ENCODE measurements at regions not wholly inside any gene's neighbourhood (a gene's known extent, or its start where the extent isn't known, plus 50 kb on each side); places are given as distances from the start of the nearest gene placed in this dataset.

DNA sequence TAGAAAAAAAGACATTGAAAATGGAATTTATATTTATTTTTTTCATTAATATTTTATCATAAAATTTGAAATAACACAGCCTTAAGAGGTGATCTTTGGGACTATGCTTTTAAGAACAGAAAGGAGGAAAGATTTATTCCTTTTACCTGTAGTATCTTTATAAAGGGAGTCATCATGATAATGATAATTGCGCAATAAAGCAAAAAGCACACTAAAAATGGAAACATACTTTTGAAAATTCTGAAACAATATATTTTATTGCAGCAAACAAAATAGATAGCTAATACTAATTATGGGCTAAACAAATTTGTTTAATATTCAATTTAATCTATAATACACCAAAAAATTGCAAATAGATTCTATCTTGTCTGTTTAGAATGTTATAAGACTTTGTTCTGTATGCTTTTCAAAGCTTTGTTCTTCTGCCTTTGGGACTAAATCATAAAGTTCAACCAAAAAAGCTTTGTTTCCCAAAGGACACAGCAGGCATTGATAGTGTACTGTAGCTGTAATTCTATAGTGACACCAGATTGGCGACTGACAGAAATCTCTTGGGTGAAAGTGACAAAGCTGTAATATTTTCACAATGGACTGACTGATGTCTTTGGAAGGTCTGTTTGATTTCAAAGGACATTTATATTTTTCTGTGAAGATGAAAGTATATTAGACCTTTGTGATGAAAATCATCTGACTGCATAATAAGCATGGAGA lies 2156.6 kb upstream of the TENM3 start:
- TF ChIP-seq ZNF747 (CRISPR knock-in tag; IDR thresholded peaks at IDR 0.05; ENCODE audit: borderline replicate concordance) = no peak
- TF ChIP-seq, protein P1, sequence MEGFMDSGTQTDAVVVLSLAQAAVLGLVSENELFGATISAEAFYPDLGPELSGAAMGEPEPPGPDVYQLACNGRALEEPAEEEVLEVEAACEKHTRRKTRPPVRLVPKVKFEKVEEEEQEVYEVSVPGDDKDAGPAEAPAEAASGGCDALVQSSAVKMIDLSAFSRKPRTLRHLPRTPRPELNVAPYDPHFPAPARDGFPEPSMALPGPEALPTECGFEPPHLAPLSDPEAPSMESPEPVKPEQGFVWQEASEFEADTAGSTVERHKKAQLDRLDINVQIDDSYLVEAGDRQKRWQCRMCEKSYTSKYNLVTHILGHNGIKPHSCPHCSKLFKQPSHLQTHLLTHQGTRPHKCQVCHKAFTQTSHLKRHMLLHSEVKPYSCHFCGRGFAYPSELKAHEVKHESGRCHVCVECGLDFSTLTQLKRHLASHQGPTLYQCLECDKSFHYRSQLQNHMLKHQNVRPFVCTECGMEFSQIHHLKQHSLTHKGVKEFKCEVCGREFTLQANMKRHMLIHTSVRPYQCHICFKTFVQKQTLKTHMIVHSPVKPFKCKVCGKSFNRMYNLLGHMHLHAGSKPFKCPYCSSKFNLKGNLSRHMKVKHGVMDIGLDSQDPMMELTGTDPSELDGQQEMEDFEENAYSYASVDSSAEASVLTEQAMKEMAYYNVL (CRISPR knock-in tag; IDR thresholded peaks at IDR 0.05; ENCODE audit: borderline replicate concordance) = no peak
- no peak for TF ChIP-seq SPEN (CRISPR knock-in tag; IDR thresholded peaks at IDR 0.05; ENCODE audit: low read depth)
- no peaks in the 10 kb centered on the region for H3K36me3 ChIP-seq (replicated peaks in 1 of 2; ENCODE audit: control insufficient read depth in 1 of 2, insufficient read depth in 2 of 2, low read length in 2 of 2)
- H3K27ac ChIP-seq (ENCODE audit: extremely low read length, insufficient read depth, low read length) = no peak overlapping the region
- H4K20me1 ChIP-seq (ENCODE audit: insufficient read depth, low read length) = no peaks in the 10 kb centered on the region
- no peak overlapping the region for H3K9ac ChIP-seq (ENCODE audit: insufficient read depth, low read depth, low read length)
- CTCF ChIA-PET (ENCODE audit: low intra/inter-chr PET ratio, low total read pairs) = no interaction called here
- H3K79me2 ChIP-seq (ENCODE audit: insufficient read depth, low read length) = no peaks in the 10 kb centered on the region
- no TSS peak for BruUV-seq (replicated peaks)
- FAIRE-seq = no peak
- 1% methylated on average over 2 of the region's 2 CpGs for WGBS (ENCODE audit: low lambda C conversion rate)
- POLR2A ChIA-PET = no interaction called here
- no peaks in the 10 kb centered on the region for H3K4me1 ChIP-seq (ENCODE audit: insufficient read depth, low read length)
- H3K9me3 ChIP-seq (ENCODE audit: low read length) = no peaks in the 10 kb centered on the region
- no peak overlapping the region for H3K4me3 ChIP-seq (replicated peaks in 1 of 3; ENCODE audit: insufficient read depth in 1 of 3, low read depth in 2 of 3, low read length in 3 of 3)
- intact Hi-C loops (cut with micrococcal nuclease; ENCODE audit: unreplicated experiment) = no loop called here
- no peak for DNase-seq (ENCODE audit: low spot score)
- in situ Hi-C loops (cut with HindIII; ENCODE audit: extremely low pct_ligation_motif_present, low pct_unique_long_range_greater_than_20kb) = no loop called here
- no peak for ATAC-seq
- no peak overlapping the region for H2AFZ ChIP-seq (ENCODE audit: low read length)
- no peaks in the 10 kb centered on the region for H3K27me3 ChIP-seq (ENCODE audit: control insufficient read depth in 1 of 2, insufficient read depth in 2 of 2, low read length in 2 of 2)
- H3K4me2 ChIP-seq (ENCODE audit: low read depth, low read length) = no peak overlapping the region

DNA sequence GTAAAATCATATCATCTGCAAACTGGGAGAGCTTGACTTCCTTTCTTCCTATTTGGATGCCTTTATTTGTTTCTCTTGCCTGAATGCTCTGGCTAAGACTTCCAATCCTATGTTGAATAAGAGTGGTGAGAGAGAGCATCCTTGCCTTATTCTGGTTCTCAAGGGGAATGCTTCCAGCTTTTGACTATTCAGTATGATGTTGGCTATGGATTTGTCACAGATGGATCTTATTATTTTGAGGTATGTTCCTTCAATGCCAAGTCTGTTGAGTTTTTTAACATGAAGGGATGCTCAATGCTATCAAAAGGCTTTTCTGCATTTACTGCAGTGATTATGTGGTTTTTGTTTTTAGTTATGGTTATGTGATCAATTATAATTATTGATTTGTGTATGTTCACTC lies 2144.6 kb upstream of the TENM3 start:
- H3K4me2 ChIP-seq (ENCODE audit: low read depth, low read length) = no peak overlapping the region
- ChIA-PET CTCF (ENCODE audit: low intra/inter-chr PET ratio, low total read pairs) (no interaction called here), POLR2A (no interaction called here)
- H3K4me3 ChIP-seq (replicated peaks in 1 of 3; ENCODE audit: insufficient read depth in 1 of 3, low read depth in 2 of 3, low read length in 3 of 3) = no peak overlapping the region
- in situ Hi-C loops (cut with HindIII; ENCODE audit: extremely low pct_ligation_motif_present, low pct_unique_long_range_greater_than_20kb) (no loop called here), intact Hi-C loops (cut with micrococcal nuclease; ENCODE audit: unreplicated experiment) (no loop called here)
- H3K36me3 ChIP-seq (replicated peaks in 1 of 2; ENCODE audit: control insufficient read depth in 1 of 2, insufficient read depth in 2 of 2, low read length in 2 of 2) = no peaks in the 10 kb centered on the region
- H3K4me1 ChIP-seq (ENCODE audit: insufficient read depth, low read length) = no peaks in the 10 kb centered on the region
- FAIRE-seq (no peak), ATAC-seq (no peak), DNase-seq (ENCODE audit: low spot score) (no peak)
- H3K9me3 ChIP-seq (ENCODE audit: low read length) = no peaks in the 10 kb centered on the region
- no peaks in the 10 kb centered on the region for H3K27me3 ChIP-seq (ENCODE audit: control insufficient read depth in 1 of 2, insufficient read depth in 2 of 2, low read length in 2 of 2)
- no peak overlapping the region for H3K27ac ChIP-seq (ENCODE audit: extremely low read length, insufficient read depth, low read length)
- BruUV-seq (replicated peaks) = no TSS peak
- TF ChIP-seq NFIC (IDR thresholded peaks at IDR 0.05; ENCODE audit: low read length) (no peak), PAF1 (CRISPR knock-in tag; IDR thresholded peaks at IDR 0.05) (no peak), POLR2A (IDR thresholded peaks at IDR 0.05; ENCODE audit: insufficient read depth in 1 of 2, low read depth in 2 of 2, low read length in 2 of 2) (no peak), ZFP36L1 (CRISPR knock-in tag; IDR thresholded peaks at IDR 0.05) (no peak)
- TF ChIP-seq, protein P2, sequence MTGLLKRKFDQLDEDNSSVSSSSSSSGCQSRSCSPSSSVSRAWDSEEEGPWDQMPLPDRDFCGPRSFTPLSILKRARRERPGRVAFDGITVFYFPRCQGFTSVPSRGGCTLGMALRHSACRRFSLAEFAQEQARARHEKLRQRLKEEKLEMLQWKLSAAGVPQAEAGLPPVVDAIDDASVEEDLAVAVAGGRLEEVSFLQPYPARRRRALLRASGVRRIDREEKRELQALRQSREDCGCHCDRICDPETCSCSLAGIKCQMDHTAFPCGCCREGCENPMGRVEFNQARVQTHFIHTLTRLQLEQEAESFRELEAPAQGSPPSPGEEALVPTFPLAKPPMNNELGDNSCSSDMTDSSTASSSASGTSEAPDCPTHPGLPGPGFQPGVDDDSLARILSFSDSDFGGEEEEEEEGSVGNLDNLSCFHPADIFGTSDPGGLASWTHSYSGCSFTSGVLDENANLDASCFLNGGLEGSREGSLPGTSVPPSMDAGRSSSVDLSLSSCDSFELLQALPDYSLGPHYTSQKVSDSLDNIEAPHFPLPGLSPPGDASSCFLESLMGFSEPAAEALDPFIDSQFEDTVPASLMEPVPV (CRISPR knock-in tag; IDR thresholded peaks at IDR 0.05) = no peak
- no peak overlapping the region for H2AFZ ChIP-seq (ENCODE audit: low read length)
- H4K20me1 ChIP-seq (ENCODE audit: insufficient read depth, low read length) = no peaks in the 10 kb centered on the region
- H3K79me2 ChIP-seq (ENCODE audit: insufficient read depth, low read length) = no peaks in the 10 kb centered on the region
- H3K9ac ChIP-seq (ENCODE audit: insufficient read depth, low read depth, low read length) = no peak overlapping the region

Data from HepG2 (cell line).